ENCODE measurements at regions not wholly inside any gene's neighbourhood (a gene's known extent, or its start where the extent isn't known, plus 50 kb on each side); places are given as distances from the start of the nearest gene placed in this dataset.

DNA sequence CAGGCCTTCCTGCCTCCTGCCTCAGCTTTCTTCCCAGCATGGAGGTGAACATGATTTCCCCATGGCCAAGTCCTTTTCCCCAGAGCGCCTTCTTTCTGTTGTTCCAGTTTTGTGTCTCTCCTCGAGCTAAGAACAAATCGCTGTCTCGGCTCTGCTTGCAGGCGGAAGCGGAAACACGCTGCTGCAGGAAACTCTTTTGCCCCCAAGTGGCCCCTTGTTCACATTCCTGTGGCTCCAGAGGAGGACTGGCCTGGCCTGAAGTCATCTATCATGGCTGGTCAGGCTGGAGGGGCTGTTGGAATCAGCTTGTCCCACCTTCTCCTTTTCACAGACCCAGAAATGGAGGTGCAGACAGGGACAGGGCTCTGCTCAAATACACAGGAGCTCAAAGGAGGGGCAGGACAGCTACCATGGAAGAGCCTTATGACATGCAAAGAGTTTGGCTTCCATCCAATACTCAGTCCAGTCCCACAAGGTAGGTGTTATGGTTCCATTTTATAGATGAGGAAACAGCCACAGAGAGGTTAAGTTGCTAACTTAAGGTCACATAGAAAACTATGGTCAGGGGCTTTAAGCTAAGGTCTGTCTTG lies 182.2 kb upstream of the SYT13 start:
- Histone ChIP-seq H3K4me1 (no peaks in the 10 kb centered on the region), H3K36me3 (no peaks in the 10 kb centered on the region), H3K9me3 (no peaks in the 10 kb centered on the region), H3K27me3 (no peaks in the 10 kb centered on the region), H3K27ac (no peak overlapping the region), H3K4me3 (no peak overlapping the region)
- intact Hi-C loops (cut with DNase I; ENCODE audit: low total_unique reads): no loop called here
- no peak for DNase-seq
- TF ChIP-seq CTCF (IDR thresholded peaks at IDR 0.05): no peak
- no peak for TF ChIP-seq POLR2A (IDR thresholded peaks at IDR 0.05)

DNA sequence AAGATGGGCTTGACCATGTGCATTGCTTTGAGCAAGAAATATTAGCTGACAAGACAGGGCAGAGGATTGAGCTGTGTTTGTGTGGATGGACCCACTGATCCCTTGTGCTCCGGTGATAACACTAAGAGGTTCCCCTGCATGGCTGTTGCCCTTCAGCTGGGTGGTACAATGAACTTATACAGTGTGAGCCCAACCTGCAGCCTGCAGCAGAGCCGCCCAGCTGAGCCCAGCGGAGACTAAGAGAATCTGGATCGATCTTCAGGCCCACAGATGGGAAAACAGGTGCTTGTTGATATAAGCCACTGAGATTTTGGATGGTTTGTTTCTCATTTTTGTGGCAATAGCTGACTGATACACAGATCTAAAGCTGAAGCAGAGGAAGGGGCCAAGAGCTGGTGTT lies 177.4 kb upstream of the SYT13 start:
- TF ChIP-seq POLR2A (IDR thresholded peaks at IDR 0.05) (no peak), CTCF (IDR thresholded peaks at IDR 0.05) (no peak)
- DNase-seq: no peak
- Histone ChIP-seq H3K4me3 (no peak overlapping the region), H3K27ac (no peak overlapping the region), H3K9me3 (no peaks in the 10 kb centered on the region), H3K27me3 (no peaks in the 10 kb centered on the region), H3K4me1 (no peaks in the 10 kb centered on the region), H3K36me3 (no peaks in the 10 kb centered on the region)
- intact Hi-C loops (cut with DNase I; ENCODE audit: low total_unique reads): no loop called here

GRCh38 chr11:45461514-45461913 lies 175.4 kb upstream of the SYT13 start:
- H3K9me3 ChIP-seq: no peaks in the 10 kb centered on the region
- no peak overlapping the region for H3K4me3 ChIP-seq
- TF ChIP-seq CTCF (IDR thresholded peaks at IDR 0.05): no peak
- no peak for TF ChIP-seq POLR2A (IDR thresholded peaks at IDR 0.05)
- H3K4me1 ChIP-seq: no peaks in the 10 kb centered on the region
- H3K27ac ChIP-seq: no peak overlapping the region
- H3K36me3 ChIP-seq: no peaks in the 10 kb centered on the region
- H3K27me3 ChIP-seq: no peaks in the 10 kb centered on the region
- DNase-seq: no peak
- intact Hi-C loops (cut with DNase I; ENCODE audit: low total_unique reads): no loop called here

- Histone ChIP-seq H3K27me3 (no peaks in the 10 kb centered on the region), H3K4me3 (no peak overlapping the region), H3K4me1 (no peaks in the 10 kb centered on the region), H3K27ac (no peak overlapping the region), H3K9me3 (no peaks in the 10 kb centered on the region), H3K36me3 (no peaks in the 10 kb centered on the region)
- DNase-seq: no peak
- TF ChIP-seq POLR2A (IDR thresholded peaks at IDR 0.05) (no peak), CTCF (IDR thresholded peaks at IDR 0.05) (no peak)
- intact Hi-C loops (cut with DNase I; ENCODE audit: low total_unique reads): no loop called here
Measured at GRCh38 chr11:45459491-45459890, 173.3 kb upstream of the SYT13 start.

DNA sequence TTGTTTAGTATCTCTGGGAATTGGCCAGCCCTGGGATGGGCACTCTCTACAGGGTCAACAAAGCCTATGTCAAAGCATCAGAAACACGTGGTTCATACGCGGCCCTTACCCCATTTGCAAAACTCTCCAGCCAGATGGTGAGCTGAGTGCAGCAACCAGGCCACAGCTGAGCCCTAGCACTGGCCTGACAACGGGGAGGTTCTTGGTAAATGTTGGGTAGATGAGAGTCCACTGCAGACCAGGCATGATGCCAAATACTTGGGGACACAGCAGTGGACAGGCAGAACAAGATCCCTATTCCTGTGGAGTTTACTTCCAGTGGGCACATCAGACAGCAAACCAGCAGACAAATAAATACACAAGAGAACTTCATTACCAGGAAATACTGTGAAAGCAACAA lies 172.1 kb upstream of the SYT13 start:
- Histone ChIP-seq H3K4me3 (no peak overlapping the region), H3K27ac (no peak overlapping the region), H3K9me3 (no peaks in the 10 kb centered on the region), H3K36me3 (no peaks in the 10 kb centered on the region), H3K4me1 (no peaks in the 10 kb centered on the region), H3K27me3 (no peaks in the 10 kb centered on the region)
- no peak for TF ChIP-seq POLR2A (IDR thresholded peaks at IDR 0.05)
- no peak for TF ChIP-seq CTCF (IDR thresholded peaks at IDR 0.05)
- no peak for DNase-seq
- intact Hi-C loops (cut with DNase I; ENCODE audit: low total_unique reads): no loop called here

All from uterus (tissue), 3 donors.